HepG2 (cell line): ENCODE measurements at regions not wholly inside any gene's neighbourhood (a gene's known extent, or its start where the extent isn't known, plus 50 kb on each side); places are given as distances from the start of the nearest gene placed in this dataset.

ENCODE experiments used
- ATAC-seq: fragments of 200-7000 bp; cut with Tn5 transposase; 3 replicates; pipeline ENCODE4 v1.9.1; 2020; ENCODE audit warnings: mild to moderate bottlenecking, moderate library complexity
- BruUV-seq: library from RNA; stranded (reverse); fragments of 400-500 nt; replicated peaks from 2 replicates; lab custom pipeline; 2021; lab: Mats Ljungman, UMichigan
- CTCF ChIA-PET: fragments of 300-600 bp; formaldehyde crosslinking; extraction: SDS; loops from one replicate; lab custom pipeline; 2021; ENCODE audit warnings: low total read pairs, inconsistent platforms, low intra/inter-chr PET ratio; lab: Yijun Ruan, JAX
- POLR2A ChIA-PET: fragments of 350-600 bp; sonication (Branson Sonifier 250); formaldehyde crosslinking; loops from one replicate; lab custom pipeline; 2020; ENCODE audit warnings: antibody characterized with exemption, inconsistent platforms; lab: Yijun Ruan, JAX
- DNase-seq: peaks from one replicate; pipeline ENCODE4 v3.0.0-alpha.2; 2015; ENCODE audit warnings: low spot score
- FAIRE-seq: peaks from 3 replicates; lab custom pipeline; 2011; peaks lifted over from hg19 to GRCh38; lab: Jason Lieb, UNC
- H2AFZ ChIP-seq: one replicate; pipeline ENCODE4 v1.6.1; 2011; ENCODE audit warnings: low read length, inconsistent platforms
- H3K27ac ChIP-seq: fragments of 300-600 bp; 3 replicates; pipeline ENCODE4 v1.8.0; 2011; ENCODE audit warnings: mixed run types, mild to moderate bottlenecking, mixed read lengths, low read length, inconsistent platforms; ENCODE audit not compliant: insufficient read depth; ENCODE audit errors: extremely low read length
- H3K27me3 ChIP-seq, 2 experiments: fragments of 200-600 bp in 1 of 2; 2 replicates in 1 of 2; 3 replicates in 1 of 2; pipeline versions ENCODE4 v1.6.0 to v1.8.0; 2011; ENCODE audit warnings: low read length in 2 of 2, mild to moderate bottlenecking in 2 of 2, moderate library complexity in 2 of 2, inconsistent platforms in 1 of 2; ENCODE audit not compliant: insufficient read depth in 2 of 2, control insufficient read depth in 1 of 2
- H3K36me3 ChIP-seq, 2 experiments: fragments of 200-600 bp in 1 of 2; replicated peaks in 1 of 2; 2 replicates in 1 of 2; 3 replicates in 1 of 2; pipeline versions ENCODE4 v1.5.1 to v1.8.0; 2011; ENCODE audit warnings: low read length in 2 of 2, inconsistent platforms in 1 of 2; ENCODE audit not compliant: insufficient read depth in 2 of 2, control insufficient read depth in 1 of 2
- H3K4me1 ChIP-seq: 2 replicates; pipeline ENCODE4 v1.5.1; 2012; ENCODE audit warnings: low read length, inconsistent platforms; ENCODE audit not compliant: insufficient read depth
- H3K4me2 ChIP-seq: 2 replicates; pipeline ENCODE4 v1.6.0; 2011; ENCODE audit warnings: low read depth, low read length, inconsistent platforms
- H3K4me3 ChIP-seq, 3 experiments: fragments of 200-600 bp in 1 of 3; sonication (generic), shearing (Covaris generic) in 1 of 3; replicated peaks in 1 of 3; 2 replicates each; pipeline ENCODE4 v1.5.1; 2011 to 2016; ENCODE audit warnings: low read length in 3 of 3, inconsistent platforms in 2 of 3, low read depth in 2 of 3, mild to moderate bottlenecking in 2 of 3, control low read depth in 1 of 3, mixed read lengths in 1 of 3; ENCODE audit not compliant: insufficient read depth in 1 of 3
- H3K79me2 ChIP-seq: one replicate; pipeline ENCODE4 v1.6.1; 2011; ENCODE audit warnings: low read length, inconsistent platforms; ENCODE audit not compliant: insufficient read depth
- H3K9ac ChIP-seq: 2 replicates; pipeline ENCODE4 v1.6.0; 2011; ENCODE audit warnings: mild to moderate bottlenecking, low read depth, low read length, inconsistent platforms; ENCODE audit not compliant: insufficient read depth
- H3K9me3 ChIP-seq: 2 replicates; pipeline ENCODE4 v1.5.1; 2012; ENCODE audit warnings: mild to moderate bottlenecking, low read length
- H4K20me1 ChIP-seq: 2 replicates; pipeline ENCODE4 v1.6.0; 2011; ENCODE audit warnings: inconsistent platforms, mild to moderate bottlenecking, low read length, moderate library complexity; ENCODE audit not compliant: insufficient read depth
- BRCA1 ChIP-seq: sonication (generic); formaldehyde crosslinking; IDR thresholded peaks from 2 replicates; pipeline ENCODE4 v1.4.0; 2020; ENCODE audit warnings: missing genetic modification reagents
- EED ChIP-seq: sonication (generic); formaldehyde crosslinking; IDR thresholded peaks from 2 replicates; pipeline ENCODE4 v1.5.0; 2020; ENCODE audit warnings: mild to moderate bottlenecking, missing genetic modification reagents
- FOSL2 ChIP-seq: sonication (generic); formaldehyde crosslinking; IDR thresholded peaks from 2 replicates; pipeline ENCODE4 v1.4.0; 2020; ENCODE audit warnings: missing genetic modification reagents
- GATAD1 ChIP-seq: IDR thresholded peaks from 2 replicates; pipeline ENCODE4 v1.6.1; 2016; ENCODE audit warnings: missing genetic modification reagents, missing compliant biosample characterization
- GZF1 ChIP-seq: sonication (generic); formaldehyde crosslinking; IDR thresholded peaks from 2 replicates; pipeline ENCODE4 v1.5.1; 2020; ENCODE audit warnings: mild to moderate bottlenecking, missing genetic modification reagents
- HMGXB3 ChIP-seq: sonication (generic); formaldehyde crosslinking; IDR thresholded peaks from 2 replicates; pipeline ENCODE4 v1.4.0; 2020; ENCODE audit warnings: missing genetic modification reagents, borderline replicate concordance
- HNF1A ChIP-seq, 2 experiments: sonication (generic) in 1 of 2; formaldehyde crosslinking in 1 of 2; IDR thresholded peaks; 2 replicates each; pipeline versions ENCODE4 v1.4.0 to v1.6.1; 2016 to 2020; ENCODE audit warnings: borderline replicate concordance in 1 of 2, low read depth in 1 of 2, mild to moderate bottlenecking in 1 of 2, missing genetic modification reagents in 1 of 2
- JARID2 ChIP-seq: sonication (generic); formaldehyde crosslinking; IDR thresholded peaks from 2 replicates; pipeline ENCODE4 v1.8.1; 2023; ENCODE audit warnings: missing genetic modification reagents, inconsistent platforms; ENCODE audit not compliant: insufficient replicate concordance
- MEF2D ChIP-seq: sonication (generic); formaldehyde crosslinking; IDR thresholded peaks from 2 replicates; pipeline ENCODE4 v1.5.1; 2020; ENCODE audit warnings: mild to moderate bottlenecking, missing genetic modification reagents
- SRSF4 ChIP-seq: fragments of 200-400 bp; formaldehyde crosslinking; IDR thresholded peaks from one replicate; pipeline ENCODE4 v1.6.1; 2018; ENCODE audit warnings: mild to moderate bottlenecking, low read depth, low read length, moderate library complexity; ENCODE audit not compliant: poor library complexity, severe bottlenecking
- ZNF772 ChIP-seq: sonication (generic); formaldehyde crosslinking; IDR thresholded peaks from 2 replicates; pipeline ENCODE4 v1.5.0; 2020; ENCODE audit warnings: mild to moderate bottlenecking, missing genetic modification reagents
- WGBS: methylation state at CpG from one replicate; pipeline ENCODE4 v1.1.6; 2017; ENCODE audit warnings: low lambda C conversion rate; 5-methylcytosine and 5-hydroxymethylcytosine counted together
- in situ Hi-C: cut with HindIII; loops from 2 replicates; pipeline ENCODE4 v1.10.0; 2017; ENCODE audit warnings: low pct_unique_long_range_greater_than_20kb; ENCODE audit not compliant: extremely low pct_ligation_motif_present
- intact Hi-C: fragments of 100-400 bp; cut with micrococcal nuclease; formaldehyde crosslinking; loops from one replicate; pipeline ENCODE4 v1.10.0; 2022; ENCODE audit not compliant: unreplicated experiment

DNA sequence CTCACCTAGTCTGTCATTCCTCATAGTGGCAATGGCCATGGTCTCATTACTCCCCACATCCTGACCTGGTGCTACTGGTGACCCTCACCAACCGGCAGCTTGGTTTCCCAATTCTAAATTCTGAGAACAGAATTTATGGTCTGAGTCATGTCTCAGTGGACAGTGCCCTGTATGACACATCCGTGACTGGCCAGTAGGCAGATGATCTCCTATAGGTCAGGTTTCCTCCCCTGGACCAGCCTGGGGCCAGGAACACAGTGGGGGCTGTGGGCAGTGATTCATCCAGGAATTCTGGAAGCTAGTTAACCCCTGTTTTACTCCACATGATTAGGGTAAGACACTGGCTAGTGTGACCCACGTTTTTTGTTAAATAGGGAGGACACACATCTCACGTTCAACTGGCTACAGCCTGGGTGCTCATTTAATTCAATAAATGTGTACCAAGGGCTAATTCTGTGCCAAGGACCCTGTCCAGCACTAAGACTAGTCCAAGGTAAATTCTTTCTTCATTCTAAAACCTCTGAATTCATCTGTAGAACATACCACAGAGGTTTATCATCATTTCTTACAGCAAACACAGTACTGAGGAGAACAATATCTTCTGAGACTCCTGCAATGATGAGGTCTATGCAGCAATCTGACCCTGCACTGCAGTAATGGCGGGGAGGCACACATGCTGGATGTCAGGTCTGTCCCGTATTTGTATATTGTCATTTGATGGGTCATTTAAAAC, 249.6 kb upstream of the TBX3 start (continued):
- TF ChIP-seq FOSL2 (peak; percentile 92), JARID2 (CRISPR knock-in tag) (no peak), EED (no peak), HMGXB3 (CRISPR knock-in tag) (no peak), ZNF772 (CRISPR knock-in tag) (no peak), SRSF4 (no peak), MEF2D (CRISPR knock-in tag) (no peak)
- TF ChIP-seq, all 625 proteins: peak for 5

GRCh38 chr12:114932806-114933205, 248.8 kb upstream of the TBX3 start:
- no peaks in the 10 kb centered on the region for H3K4me1 ChIP-seq
- no peaks in the 10 kb centered on the region for H3K9me3 ChIP-seq
- intact Hi-C loops = loop anchor here (10.0 kb wide), 1 partner anchor 462 kb away; no protein-coding TSS in a partner anchor
- no peak overlapping the region for H3K4me2 ChIP-seq
- DNase-seq = no peak
- no peaks in the 10 kb centered on the region for H3K36me3 ChIP-seq
- FAIRE-seq = no peak
- no peak for ATAC-seq
- ChIA-PET CTCF (no interaction called here), POLR2A (interaction anchor here (1.2 kb wide), 1 partner anchor 249 kb away, joined by 4 read pairs; the partner anchor contains the start of gene TBX3)
- H3K27ac ChIP-seq = no peak overlapping the region
- WGBS = 59% methylated on average over 3 of the region's 3 CpGs
- H3K9ac ChIP-seq = no peak overlapping the region
- in situ Hi-C loops = no loop called here
- H2AFZ ChIP-seq = no peak overlapping the region
- no peak overlapping the region for H3K4me3 ChIP-seq
- H3K79me2 ChIP-seq = no peaks in the 10 kb centered on the region
- BruUV-seq = no TSS peak
- H4K20me1 ChIP-seq = no peaks in the 10 kb centered on the region
- H3K27me3 ChIP-seq = no peaks in the 10 kb centered on the region
- TF ChIP-seq GATAD1 (CRISPR knock-in tag) (no peak), BRCA1 (CRISPR knock-in tag) (no peak), HNF1A (IDR thresholded peaks at IDR 0.05; ENCODE audit: low read depth) (no peak), HNF1A (CRISPR knock-in tag; IDR thresholded peaks at IDR 0.05; ENCODE audit: borderline replicate concordance) (no peak), GZF1 (CRISPR knock-in tag) (no peak)
